Smooth muscle cell (in vitro differentiated cells): ENCODE measurements at regions not wholly inside any gene's neighbourhood (a gene's known extent, or its start where the extent isn't known, plus 50 kb on each side); places are given as distances from the start of the nearest gene placed in this dataset.
"Not testable (repeated sequence)": the region's sequence is repeated elsewhere in the genome, so short reads cannot be mapped to it uniquely, and the experiment has no call there.

Experiments used
- DNase-seq: peaks from one replicate; lab custom pipeline; 2025; ENCODE audit not compliant: unreplicated experiment; lab: John Stamatoyannopoulos, UW
- H2AFZ ChIP-seq: fragments of 200-600 bp; sonication (generic); 2 replicates; pipeline ENCODE4 v1.6.0; 2016; ENCODE audit warnings: antibody characterized with exemption, low read depth, mild to moderate bottlenecking
- H3F3A ChIP-seq: fragments of 200-600 bp; sonication (generic); 2 replicates; pipeline ENCODE4 v1.6.0; 2017; ENCODE audit warnings: antibody characterized with exemption, low read depth
- H3K27ac ChIP-seq: fragments of 200-600 bp; sonication (generic); 2 replicates; pipeline ENCODE4 v1.5.1; 2016; ENCODE audit warnings: low read depth, mild to moderate bottlenecking
- H3K27me3 ChIP-seq: fragments of 200-600 bp; sonication (generic); 2 replicates; pipeline ENCODE4 v1.6.1; 2016; ENCODE audit warnings: low read depth, mild to moderate bottlenecking
- H3K36me3 ChIP-seq: fragments of 200-600 bp; sonication (generic); 2 replicates; pipeline ENCODE4 v1.5.1; 2016; ENCODE audit warnings: low read depth
- H3K4me1 ChIP-seq: fragments of 200-600 bp; sonication (generic); 2 replicates; pipeline ENCODE4 v1.5.1; 2016; ENCODE audit warnings: low read depth
- H3K4me2 ChIP-seq: fragments of 200-600 bp; sonication (generic); 2 replicates; pipeline ENCODE4 v1.6.0; 2016; ENCODE audit warnings: mild to moderate bottlenecking
- H3K4me3 ChIP-seq: fragments of 200-600 bp; sonication (generic); 2 replicates; pipeline ENCODE4 v1.5.1; 2016; ENCODE audit warnings: mild to moderate bottlenecking
- H3K79me2 ChIP-seq: fragments of 200-600 bp; sonication (generic); 2 replicates; pipeline ENCODE4 v1.6.0; 2016; ENCODE audit warnings: low read depth, mild to moderate bottlenecking
- H3K9ac ChIP-seq: fragments of 200-600 bp; sonication (generic); 2 replicates; pipeline ENCODE4 v1.6.0; 2016; ENCODE audit warnings: low read depth
- H3K9me3 ChIP-seq: fragments of 200-600 bp; sonication (generic); replicated peaks from 2 replicates; pipeline ENCODE4 v1.5.1; 2016; ENCODE audit warnings: low read depth
- H4K20me1 ChIP-seq: fragments of 200-600 bp; sonication (generic); 2 replicates; pipeline ENCODE4 v1.6.0; 2016; ENCODE audit warnings: low read depth
- WGBS: methylation state at CpG from one replicate; pipeline ENCODE4 v1.1.7; 2016; ENCODE audit warnings: low lambda C conversion rate; 5-methylcytosine and 5-hydroxymethylcytosine counted together
- TF ChIP-seq, protein P1 (sequence below): fragments of 200-600 bp; sonication (generic); IDR thresholded peaks from 2 replicates; pipeline ENCODE4 v1.5.1; 2017; ENCODE audit warnings: borderline replicate concordance, mild to moderate bottlenecking, antibody characterized with exemption; ENCODE audit not compliant: insufficient read depth, poor library complexity, severe bottlenecking

- not testable (repeated sequence) for H3K9ac ChIP-seq, H3K4me2 ChIP-seq, H3K4me3 ChIP-seq, H4K20me1 ChIP-seq, H2AFZ ChIP-seq, DNase-seq, H3F3A ChIP-seq, H3K27ac ChIP-seq, H3K79me2 ChIP-seq, H3K27me3 ChIP-seq, H3K9me3 ChIP-seq, H3K4me1 ChIP-seq, H3K36me3 ChIP-seq
- WGBS = 93% methylated on average over 6 of the region's 6 CpGs
Measured at GRCh38 chr9:78172610-78173009, 63.3 kb upstream of the CEP78 start.

- no peak overlapping the region for H2AFZ ChIP-seq
- no peaks in the 10 kb centered on the region for H3K79me2 ChIP-seq
- 92% methylated on average over 1 of the region's 1 CpG for WGBS
- H3K4me3 ChIP-seq = no peak overlapping the region
- no peaks in the 10 kb centered on the region for H4K20me1 ChIP-seq
- no peaks in the 10 kb centered on the region for H3K27me3 ChIP-seq
- no peak for DNase-seq
- H3K4me2 ChIP-seq = no peak overlapping the region
- H3K27ac ChIP-seq = no peak overlapping the region
- H3K4me1 ChIP-seq = no peaks in the 10 kb centered on the region
- H3K9ac ChIP-seq = no peak overlapping the region
- H3F3A ChIP-seq = no peaks in the 10 kb centered on the region
- H3K36me3 ChIP-seq = no peaks in the 10 kb centered on the region
- TF ChIP-seq, protein P1, sequence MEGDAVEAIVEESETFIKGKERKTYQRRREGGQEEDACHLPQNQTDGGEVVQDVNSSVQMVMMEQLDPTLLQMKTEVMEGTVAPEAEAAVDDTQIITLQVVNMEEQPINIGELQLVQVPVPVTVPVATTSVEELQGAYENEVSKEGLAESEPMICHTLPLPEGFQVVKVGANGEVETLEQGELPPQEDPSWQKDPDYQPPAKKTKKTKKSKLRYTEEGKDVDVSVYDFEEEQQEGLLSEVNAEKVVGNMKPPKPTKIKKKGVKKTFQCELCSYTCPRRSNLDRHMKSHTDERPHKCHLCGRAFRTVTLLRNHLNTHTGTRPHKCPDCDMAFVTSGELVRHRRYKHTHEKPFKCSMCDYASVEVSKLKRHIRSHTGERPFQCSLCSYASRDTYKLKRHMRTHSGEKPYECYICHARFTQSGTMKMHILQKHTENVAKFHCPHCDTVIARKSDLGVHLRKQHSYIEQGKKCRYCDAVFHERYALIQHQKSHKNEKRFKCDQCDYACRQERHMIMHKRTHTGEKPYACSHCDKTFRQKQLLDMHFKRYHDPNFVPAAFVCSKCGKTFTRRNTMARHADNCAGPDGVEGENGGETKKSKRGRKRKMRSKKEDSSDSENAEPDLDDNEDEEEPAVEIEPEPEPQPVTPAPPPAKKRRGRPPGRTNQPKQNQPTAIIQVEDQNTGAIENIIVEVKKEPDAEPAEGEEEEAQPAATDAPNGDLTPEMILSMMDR = no peak
- no peaks in the 10 kb centered on the region for H3K9me3 ChIP-seq
Measured at GRCh38 chr9:78171651-78172050, 64.2 kb upstream of the CEP78 start.

- no peak overlapping the region for H2AFZ ChIP-seq
- H3K9me3 ChIP-seq = no peaks in the 10 kb centered on the region
- WGBS = 94% methylated on average over 6 of the region's 6 CpGs
- no peak overlapping the region for H3K4me3 ChIP-seq
- H3K27ac ChIP-seq = no peak overlapping the region
- TF ChIP-seq, protein P1 = no peak
- H3F3A ChIP-seq = no peaks in the 10 kb centered on the region
- H4K20me1 ChIP-seq = no peaks in the 10 kb centered on the region
- no peak for DNase-seq
- H3K9ac ChIP-seq = no peak overlapping the region
- no peak overlapping the region for H3K4me2 ChIP-seq
- no peaks in the 10 kb centered on the region for H3K79me2 ChIP-seq
- H3K36me3 ChIP-seq = no peaks in the 10 kb centered on the region
- no peaks in the 10 kb centered on the region for H3K4me1 ChIP-seq
- no peaks in the 10 kb centered on the region for H3K27me3 ChIP-seq
Measured at GRCh38 chr9:78169125-78169524, 66.8 kb upstream of the CEP78 start.

- no peaks in the 10 kb centered on the region for H3K79me2 ChIP-seq
- H3K4me2 ChIP-seq = no peak overlapping the region
- no peak overlapping the region for H3K27ac ChIP-seq
- WGBS = 96% methylated on average over 2 of the region's 2 CpGs
- no peak overlapping the region for H3K4me3 ChIP-seq
- H2AFZ ChIP-seq = no peak overlapping the region
- H3F3A ChIP-seq = no peaks in the 10 kb centered on the region
- no peak for DNase-seq
- no peaks in the 10 kb centered on the region for H3K27me3 ChIP-seq
- TF ChIP-seq, protein P1 = no peak
- no peaks in the 10 kb centered on the region for H3K36me3 ChIP-seq
- H4K20me1 ChIP-seq = no peaks in the 10 kb centered on the region
- no peak overlapping the region for H3K9ac ChIP-seq
- no peaks in the 10 kb centered on the region for H3K9me3 ChIP-seq
- H3K4me1 ChIP-seq = no peaks in the 10 kb centered on the region
Measured at GRCh38 chr9:78167356-78167755, 68.5 kb upstream of the CEP78 start.
